ENCODE measurements at regions not wholly inside any gene's neighbourhood (a gene's known extent, or its start where the extent isn't known, plus 50 kb on each side); places are given as distances from the start of the nearest gene placed in this dataset.

DNA sequence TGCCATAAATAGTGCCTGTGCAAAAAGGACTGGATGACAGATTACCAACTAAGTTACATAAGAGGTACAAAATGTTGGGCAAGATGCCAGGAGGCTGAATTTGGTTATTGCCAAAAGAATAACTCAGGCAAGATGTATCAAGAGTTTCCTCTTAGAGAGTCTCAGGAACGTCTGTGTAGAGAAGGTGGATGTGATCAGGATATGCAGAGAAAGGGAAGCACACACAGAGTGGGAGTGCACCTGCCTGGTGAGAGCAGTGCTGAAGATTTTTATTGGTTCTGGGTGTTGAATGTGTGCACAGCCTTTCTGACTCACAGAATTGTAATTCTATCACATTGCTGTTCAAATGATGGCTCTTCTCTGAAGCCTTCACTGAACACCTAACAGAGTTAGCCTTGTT lies 156.8 kb upstream of the HS3ST1 start:
- Histone ChIP-seq H3K27ac (ENCODE audit: low read length) (no peak overlapping the region), H3K9me3 (ENCODE audit: control insufficient read depth, insufficient read depth, low read length) (no peaks in the 10 kb centered on the region), H3K4me1 (ENCODE audit: control insufficient read depth, insufficient read depth, low read length) (no peaks in the 10 kb centered on the region), H3K27me3 (ENCODE audit: control insufficient read depth, insufficient read depth, low read length) (no peaks in the 10 kb centered on the region), H3K36me3 (ENCODE audit: control insufficient read depth, insufficient read depth, low read length) (no peaks in the 10 kb centered on the region), H3K4me3 (ENCODE audit: low read length) (no peak overlapping the region)
- DNase-seq (ENCODE audit: low read depth, low spot score) = no peak
- WGBS (ENCODE audit: insufficient coverage, insufficient read length) = no CpG with 5 or more reads among the region's 1 CpG

DNA sequence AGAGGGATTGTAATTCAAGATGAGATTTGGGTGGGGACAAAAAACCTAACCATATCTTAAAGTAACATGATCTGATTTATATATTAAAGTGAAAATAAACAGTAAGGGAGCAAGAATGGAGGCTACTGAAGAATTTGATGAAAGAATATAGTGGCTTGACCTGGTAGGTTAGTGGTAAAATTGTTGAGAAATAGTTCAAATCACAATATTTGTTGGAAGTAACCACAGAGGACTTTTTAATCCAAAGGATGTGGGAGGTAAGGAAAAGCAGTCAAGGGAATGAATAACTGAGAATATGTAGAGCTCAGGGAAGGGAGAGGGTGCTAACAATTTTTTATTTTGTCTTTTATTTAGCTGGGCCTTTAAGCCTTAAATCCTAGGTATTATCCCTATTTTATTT lies 139.8 kb upstream of the HS3ST1 start:
- no peak for DNase-seq (ENCODE audit: low read depth, low spot score)
- no peak overlapping the region for H3K27ac ChIP-seq (ENCODE audit: low read length)
- no peaks in the 10 kb centered on the region for H3K36me3 ChIP-seq (ENCODE audit: control insufficient read depth, insufficient read depth, low read length)
- no peaks in the 10 kb centered on the region for H3K9me3 ChIP-seq (ENCODE audit: control insufficient read depth, insufficient read depth, low read length)
- no peaks in the 10 kb centered on the region for H3K4me1 ChIP-seq (ENCODE audit: control insufficient read depth, insufficient read depth, low read length)
- no peaks in the 10 kb centered on the region for H3K27me3 ChIP-seq (ENCODE audit: control insufficient read depth, insufficient read depth, low read length)
- no peak overlapping the region for H3K4me3 ChIP-seq (ENCODE audit: low read length)

DNA sequence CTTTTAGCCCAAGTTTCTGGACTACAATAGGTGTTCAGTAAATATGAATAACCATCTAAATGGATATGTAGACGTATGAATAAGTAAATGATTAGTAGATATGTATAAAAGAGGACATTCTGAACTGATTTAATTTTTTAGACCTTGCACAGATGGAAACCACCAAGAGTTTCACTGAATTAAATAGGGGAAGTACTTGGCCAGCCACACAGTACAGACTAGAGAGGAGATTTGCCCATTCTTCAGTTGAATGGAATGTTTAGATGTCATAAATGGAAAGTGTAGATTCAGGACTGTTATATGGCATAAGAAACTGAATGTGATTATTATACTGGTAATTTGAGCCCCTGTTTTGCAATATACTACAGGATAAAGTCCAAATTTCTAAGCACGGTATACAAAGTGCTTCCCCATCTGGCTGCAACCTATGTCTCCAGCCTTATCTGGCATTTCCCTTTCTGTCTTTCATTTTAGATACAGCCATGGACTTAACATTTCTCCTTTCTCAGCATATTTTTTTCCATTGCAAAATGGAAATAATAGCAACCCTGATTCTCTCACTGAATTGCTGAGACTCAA lies 137.8 kb upstream of the HS3ST1 start:
- no peak for DNase-seq (ENCODE audit: low read depth, low spot score)

DNA sequence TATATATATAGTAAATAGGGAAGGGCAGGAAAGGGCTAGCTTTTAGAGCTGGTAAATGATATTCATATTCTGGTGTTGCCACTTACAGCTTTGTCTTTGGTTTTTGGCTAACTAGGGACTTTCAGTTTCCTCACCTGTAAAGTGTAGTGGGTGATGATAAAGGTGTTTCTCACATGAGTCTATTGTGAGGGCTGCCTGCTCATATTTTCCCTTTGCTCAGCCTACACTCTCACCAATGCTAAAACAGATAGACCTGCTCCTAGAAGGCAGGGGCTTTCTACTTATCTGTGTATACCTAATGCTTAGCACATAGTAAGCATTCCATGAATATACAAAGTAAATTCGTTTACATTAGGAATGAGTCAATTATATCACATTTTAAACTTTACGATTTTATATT lies 137.2 kb upstream of the HS3ST1 start:
- Histone ChIP-seq H3K27me3 (ENCODE audit: control insufficient read depth, insufficient read depth, low read length) (no peaks in the 10 kb centered on the region), H3K4me3 (ENCODE audit: low read length) (no peak overlapping the region), H3K9me3 (ENCODE audit: control insufficient read depth, insufficient read depth, low read length) (no peaks in the 10 kb centered on the region), H3K27ac (ENCODE audit: low read length) (no peak overlapping the region), H3K36me3 (ENCODE audit: control insufficient read depth, insufficient read depth, low read length) (no peaks in the 10 kb centered on the region), H3K4me1 (ENCODE audit: control insufficient read depth, insufficient read depth, low read length) (no peaks in the 10 kb centered on the region)
- DNase-seq (ENCODE audit: low read depth, low spot score) = no peak
- WGBS (ENCODE audit: insufficient coverage, insufficient read length) = no CpG with 5 or more reads among the region's 2 CpGs

More for the DNA sequence above, 137.8 kb upstream of the HS3ST1 start:
- 100% methylated on average over 1 of the region's 2 CpGs for WGBS (ENCODE audit: insufficient coverage, insufficient read length)
- Histone ChIP-seq H3K27ac (ENCODE audit: low read length) (no peak overlapping the region), H3K9me3 (ENCODE audit: control insufficient read depth, insufficient read depth, low read length) (no peaks in the 10 kb centered on the region), H3K27me3 (ENCODE audit: control insufficient read depth, insufficient read depth, low read length) (no peaks in the 10 kb centered on the region), H3K4me3 (ENCODE audit: low read length) (no peak overlapping the region), H3K36me3 (ENCODE audit: control insufficient read depth, insufficient read depth, low read length) (no peaks in the 10 kb centered on the region), H3K4me1 (ENCODE audit: control insufficient read depth, insufficient read depth, low read length) (no peaks in the 10 kb centered on the region)

DNA sequence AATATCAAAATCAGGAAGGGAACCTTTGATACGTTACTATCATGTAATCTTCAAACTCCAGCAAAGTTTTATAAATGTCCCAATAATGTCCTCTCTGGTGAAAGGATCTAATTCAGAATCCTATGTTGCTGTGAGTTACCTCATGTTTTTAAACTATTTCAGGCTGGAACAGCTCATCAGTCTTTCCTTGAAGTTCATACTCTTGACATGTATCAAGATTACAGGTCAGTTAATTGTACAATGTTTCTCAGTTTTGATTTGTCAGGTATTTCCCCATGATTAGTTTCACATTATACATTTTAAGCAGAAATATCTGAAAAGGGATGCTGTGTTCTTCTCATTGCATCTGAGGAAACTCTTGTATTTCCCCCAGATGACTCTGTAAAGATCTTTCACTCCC lies 136.5 kb upstream of the HS3ST1 start:
- Histone ChIP-seq H3K4me1 (ENCODE audit: control insufficient read depth, insufficient read depth, low read length) (no peaks in the 10 kb centered on the region), H3K4me3 (ENCODE audit: low read length) (no peak overlapping the region), H3K9me3 (ENCODE audit: control insufficient read depth, insufficient read depth, low read length) (no peaks in the 10 kb centered on the region), H3K27ac (ENCODE audit: low read length) (no peak overlapping the region), H3K36me3 (ENCODE audit: control insufficient read depth, insufficient read depth, low read length) (no peaks in the 10 kb centered on the region), H3K27me3 (ENCODE audit: control insufficient read depth, insufficient read depth, low read length) (no peaks in the 10 kb centered on the region)
- WGBS (ENCODE audit: insufficient coverage, insufficient read length) = no CpG with 5 or more reads among the region's 1 CpG
- DNase-seq (ENCODE audit: low read depth, low spot score) = no peak

DNA sequence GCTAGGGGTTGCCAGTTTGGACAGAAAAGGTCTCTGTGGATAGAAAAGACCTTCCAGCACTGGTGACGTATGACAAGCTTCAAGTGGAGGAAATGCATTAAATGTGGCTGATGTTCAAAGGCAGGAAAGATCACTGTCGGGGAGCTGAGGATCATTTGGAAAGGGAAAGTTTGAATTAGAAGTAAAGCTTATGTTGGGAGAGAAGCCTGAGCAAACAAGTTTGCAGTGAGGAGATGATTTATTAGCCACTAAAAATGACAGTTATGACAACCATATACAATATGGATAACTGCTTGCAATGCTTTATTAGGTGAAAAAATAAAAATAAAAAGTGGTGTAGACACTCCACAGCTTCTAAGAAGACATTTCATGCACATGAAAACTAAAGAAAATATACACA lies 135.3 kb upstream of the HS3ST1 start:
- no peaks in the 10 kb centered on the region for H3K27me3 ChIP-seq (ENCODE audit: control insufficient read depth, insufficient read depth, low read length)
- no peak overlapping the region for H3K4me3 ChIP-seq (ENCODE audit: low read length)
- H3K27ac ChIP-seq (ENCODE audit: low read length) = no peak overlapping the region
- no peak for DNase-seq (ENCODE audit: low read depth, low spot score)
- WGBS (ENCODE audit: insufficient coverage, insufficient read length) = no CpG with 5 or more reads among the region's 2 CpGs
- H3K4me1 ChIP-seq (ENCODE audit: control insufficient read depth, insufficient read depth, low read length) = no peaks in the 10 kb centered on the region
- no peaks in the 10 kb centered on the region for H3K9me3 ChIP-seq (ENCODE audit: control insufficient read depth, insufficient read depth, low read length)
- no peaks in the 10 kb centered on the region for H3K36me3 ChIP-seq (ENCODE audit: control insufficient read depth, insufficient read depth, low read length)

DNA sequence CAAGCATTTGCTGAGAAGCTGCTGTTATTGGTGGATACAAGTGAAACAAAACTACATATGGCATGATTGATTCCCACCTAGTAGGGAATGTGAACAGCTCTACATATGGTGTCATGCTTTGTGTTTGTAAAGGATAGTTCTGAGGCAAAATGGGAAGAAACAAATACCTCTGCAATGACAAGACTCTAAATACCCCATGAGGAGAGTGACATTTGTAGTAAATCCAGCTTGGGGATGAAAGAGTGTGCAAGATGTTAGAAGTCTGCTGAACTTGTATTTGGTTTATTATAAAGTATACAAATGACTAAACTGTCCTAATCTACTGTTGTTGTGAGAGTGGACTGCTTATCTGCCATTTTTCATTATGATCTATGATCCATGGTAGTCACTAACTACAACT lies 120.8 kb upstream of the HS3ST1 start:
- Histone ChIP-seq H3K27ac (ENCODE audit: low read length) (no peak overlapping the region), H3K9me3 (ENCODE audit: control insufficient read depth, insufficient read depth, low read length) (no peaks in the 10 kb centered on the region), H3K4me1 (ENCODE audit: control insufficient read depth, insufficient read depth, low read length) (no peaks in the 10 kb centered on the region), H3K4me3 (ENCODE audit: low read length) (no peak overlapping the region), H3K27me3 (ENCODE audit: control insufficient read depth, insufficient read depth, low read length) (no peaks in the 10 kb centered on the region), H3K36me3 (ENCODE audit: control insufficient read depth, insufficient read depth, low read length) (no peaks in the 10 kb centered on the region)
- DNase-seq (ENCODE audit: low read depth, low spot score) = no peak

DNA sequence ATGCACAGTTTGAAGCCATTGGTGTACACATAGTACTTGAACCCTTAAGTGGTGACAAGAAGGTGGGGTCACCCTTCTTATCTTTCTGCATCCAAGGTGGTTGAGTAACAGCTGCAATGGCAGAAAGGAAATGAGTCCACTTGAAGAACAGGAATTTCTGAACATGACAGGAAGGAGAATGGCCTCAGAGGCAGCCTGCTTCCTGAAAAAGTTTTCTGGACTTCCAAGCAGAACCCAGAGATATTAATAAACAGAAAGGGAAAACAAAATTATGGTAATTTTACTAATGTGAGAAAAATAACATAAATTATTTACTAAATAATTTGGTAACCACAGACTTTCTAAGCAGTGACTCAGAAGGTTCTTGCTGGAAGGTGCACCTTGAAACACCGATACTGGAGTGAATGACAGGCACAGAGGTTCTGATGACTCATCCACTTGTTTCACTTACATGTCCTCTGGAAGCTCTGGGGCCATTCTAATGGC lies 119.9 kb upstream of the HS3ST1 start:
- no peaks in the 10 kb centered on the region for H3K36me3 ChIP-seq (ENCODE audit: control insufficient read depth, insufficient read depth, low read length)
- DNase-seq (ENCODE audit: low read depth, low spot score) = no peak
- H3K4me1 ChIP-seq (ENCODE audit: control insufficient read depth, insufficient read depth, low read length) = no peaks in the 10 kb centered on the region
- WGBS (ENCODE audit: insufficient coverage, insufficient read length) = no CpG with 5 or more reads among the region's 1 CpG
- no peak overlapping the region for H3K27ac ChIP-seq (ENCODE audit: low read length)
- no peaks in the 10 kb centered on the region for H3K9me3 ChIP-seq (ENCODE audit: control insufficient read depth, insufficient read depth, low read length)
- H3K27me3 ChIP-seq (ENCODE audit: control insufficient read depth, insufficient read depth, low read length) = no peaks in the 10 kb centered on the region
- no peak overlapping the region for H3K4me3 ChIP-seq (ENCODE audit: low read length)

DNA sequence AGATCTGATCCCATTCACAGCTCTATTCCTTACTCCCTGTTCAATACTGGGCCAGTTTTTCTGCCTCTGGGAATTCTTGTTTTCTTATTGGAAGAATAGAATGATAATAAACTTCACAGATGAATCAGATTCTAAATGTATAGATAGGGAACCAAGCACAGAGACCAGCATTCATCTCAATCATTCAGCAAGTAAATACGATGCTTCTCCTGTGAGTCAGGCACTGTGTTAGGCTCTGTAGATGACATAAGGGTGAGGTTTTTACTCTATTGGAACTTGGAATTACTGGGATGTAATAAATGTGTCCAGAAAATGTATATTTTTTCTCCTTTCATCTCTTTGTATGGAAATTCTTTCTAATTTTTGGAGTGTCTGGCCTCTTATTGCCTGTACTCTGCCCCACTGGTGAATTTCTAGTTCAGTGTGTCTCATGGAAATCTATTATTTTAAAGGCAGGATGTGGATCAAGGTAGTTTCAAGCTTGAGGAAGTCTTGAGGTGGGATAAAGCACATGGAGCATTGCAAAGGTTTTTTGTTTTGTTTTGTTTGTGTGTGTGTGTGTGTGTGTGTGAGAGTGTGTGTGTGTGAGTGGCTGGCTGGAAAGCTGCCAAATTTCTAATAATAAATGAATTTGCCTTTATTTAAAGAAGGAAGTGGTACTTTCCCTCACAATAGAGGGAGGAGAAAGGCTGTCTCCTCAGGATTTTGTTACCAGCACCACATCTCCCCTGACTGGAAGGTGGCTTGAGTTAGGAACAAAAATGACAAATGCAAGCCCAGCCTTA lies 117.9 kb upstream of the HS3ST1 start:
- H3K4me3 ChIP-seq (ENCODE audit: low read length) = no peak overlapping the region
- no peaks in the 10 kb centered on the region for H3K9me3 ChIP-seq (ENCODE audit: control insufficient read depth, insufficient read depth, low read length)
- H3K4me1 ChIP-seq (ENCODE audit: control insufficient read depth, insufficient read depth, low read length) = no peaks in the 10 kb centered on the region
- H3K36me3 ChIP-seq (ENCODE audit: control insufficient read depth, insufficient read depth, low read length) = no peaks in the 10 kb centered on the region
- DNase-seq (ENCODE audit: low read depth, low spot score) = no peak
- no CpG with 5 or more reads among the region's 1 CpG for WGBS (ENCODE audit: insufficient coverage, insufficient read length)
- H3K27me3 ChIP-seq (ENCODE audit: control insufficient read depth, insufficient read depth, low read length) = no peaks in the 10 kb centered on the region
- H3K27ac ChIP-seq (ENCODE audit: low read length) = no peak overlapping the region

DNA sequence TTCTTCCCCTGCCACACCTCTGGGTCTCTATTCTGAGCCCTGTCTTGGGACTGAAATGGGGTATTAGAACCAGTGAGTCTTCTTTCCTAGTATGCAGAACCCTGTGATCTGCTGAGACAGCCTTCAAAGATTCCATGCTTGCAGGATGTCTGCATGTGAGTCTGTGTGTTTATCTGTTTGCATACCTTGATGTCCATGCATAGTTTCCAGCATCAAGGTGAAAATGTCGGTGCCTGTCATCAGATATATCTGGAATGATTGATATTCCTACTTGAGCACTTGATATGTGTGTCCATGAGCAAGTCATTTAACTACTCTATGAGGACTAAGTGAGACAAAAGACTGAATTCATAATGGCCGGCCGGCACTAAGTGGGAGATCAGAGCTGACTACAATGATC lies 117.0 kb upstream of the HS3ST1 start:
- H3K4me1 ChIP-seq (ENCODE audit: control insufficient read depth, insufficient read depth, low read length) = no peaks in the 10 kb centered on the region
- WGBS (ENCODE audit: insufficient coverage, insufficient read length) = no CpG with 5 or more reads among the region's 3 CpGs
- DNase-seq (ENCODE audit: low read depth, low spot score) = no peak
- H3K27me3 ChIP-seq (ENCODE audit: control insufficient read depth, insufficient read depth, low read length) = no peaks in the 10 kb centered on the region
- no peaks in the 10 kb centered on the region for H3K9me3 ChIP-seq (ENCODE audit: control insufficient read depth, insufficient read depth, low read length)
- no peak overlapping the region for H3K4me3 ChIP-seq (ENCODE audit: low read length)
- no peaks in the 10 kb centered on the region for H3K36me3 ChIP-seq (ENCODE audit: control insufficient read depth, insufficient read depth, low read length)
- H3K27ac ChIP-seq (ENCODE audit: low read length) = no peak overlapping the region

DNA sequence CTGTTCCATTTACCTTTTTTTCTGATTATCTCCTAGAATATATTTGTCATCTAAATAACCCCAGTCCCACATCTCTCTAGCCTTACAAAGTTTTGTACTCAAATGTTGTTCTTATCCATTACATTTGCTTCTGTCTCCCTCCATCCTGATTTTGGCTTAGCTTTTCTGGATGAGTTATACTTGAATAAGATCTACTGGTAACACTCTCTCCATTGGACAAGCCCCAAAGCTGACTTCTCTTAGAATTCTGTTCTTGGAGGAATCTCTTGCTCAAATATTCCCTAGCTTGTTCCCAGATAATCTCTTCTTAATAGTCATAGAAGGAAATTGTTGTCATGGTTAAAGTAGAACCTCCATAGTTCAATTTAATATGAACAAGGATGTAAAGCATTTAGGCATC lies 115.5 kb upstream of the HS3ST1 start:
- H3K4me1 ChIP-seq (ENCODE audit: control insufficient read depth, insufficient read depth, low read length) = no peaks in the 10 kb centered on the region
- no peak overlapping the region for H3K27ac ChIP-seq (ENCODE audit: low read length)
- H3K36me3 ChIP-seq (ENCODE audit: control insufficient read depth, insufficient read depth, low read length) = no peaks in the 10 kb centered on the region
- H3K9me3 ChIP-seq (ENCODE audit: control insufficient read depth, insufficient read depth, low read length) = no peaks in the 10 kb centered on the region
- no peak overlapping the region for H3K4me3 ChIP-seq (ENCODE audit: low read length)
- DNase-seq (ENCODE audit: low read depth, low spot score) = no peak
- no peaks in the 10 kb centered on the region for H3K27me3 ChIP-seq (ENCODE audit: control insufficient read depth, insufficient read depth, low read length)
